HL-60 (cell line): ENCODE measurements at regions not wholly inside any gene's neighbourhood (a gene's known extent, or its start where the extent isn't known, plus 50 kb on each side); places are given as distances from the start of the nearest gene placed in this dataset.

Experiments
- DNase-seq, 2 experiments: peaks; one replicate each; pipeline ENCODE4 v3.0.0-alpha.2; 2010 to 2020; ENCODE audit warnings: low read depth in 1 of 2, low spot score in 1 of 2
- H3K27ac ChIP-seq: fragments of 250-450 bp; sonication (Bioruptor Pico); replicated peaks from 2 replicates; pipeline ENCODE4 v1.5.1; 2020; ENCODE audit warnings: mild to moderate bottlenecking, moderate library complexity
- H3K27me3 ChIP-seq: fragments of 250-450 bp; sonication (Bioruptor Pico); 2 replicates; pipeline ENCODE4 v1.5.1; 2021; ENCODE audit warnings: mild to moderate bottlenecking, moderate library complexity; ENCODE audit not compliant: insufficient read depth, poor library complexity, severe bottlenecking
- H3K4me3 ChIP-seq: replicated peaks from 2 replicates; pipeline ENCODE4 v1.5.1; 2011; ENCODE audit warnings: mild to moderate bottlenecking, control low read depth, low read length; ENCODE audit not compliant: insufficient read depth
- GABPA ChIP-seq: IDR thresholded peaks from 2 replicates; pipeline ENCODE4 v1.6.1; 2012; ENCODE audit warnings: low read depth
- POLR2AphosphoS5 ChIP-seq: IDR thresholded peaks from 2 replicates; pipeline ENCODE4 v1.6.1; 2012; ENCODE audit warnings: low read depth
- SPI1 ChIP-seq: IDR thresholded peaks from 2 replicates; pipeline ENCODE4 v1.6.1; 2012; ENCODE audit warnings: low read depth, mild to moderate bottlenecking, borderline replicate concordance
- TF ChIP-seq, protein P1 (sequence below): IDR thresholded peaks from 2 replicates; pipeline ENCODE4 v1.6.1; 2012; ENCODE audit warnings: low read depth; ENCODE audit not compliant: insufficient replicate concordance
- TF ChIP-seq, protein P2 (sequence below): IDR thresholded peaks from one replicate; pipeline ENCODE4 v1.5.1; 2011; ENCODE audit warnings: low read length, control low read depth, inconsistent platforms; ENCODE audit not compliant: insufficient read depth

DNA sequence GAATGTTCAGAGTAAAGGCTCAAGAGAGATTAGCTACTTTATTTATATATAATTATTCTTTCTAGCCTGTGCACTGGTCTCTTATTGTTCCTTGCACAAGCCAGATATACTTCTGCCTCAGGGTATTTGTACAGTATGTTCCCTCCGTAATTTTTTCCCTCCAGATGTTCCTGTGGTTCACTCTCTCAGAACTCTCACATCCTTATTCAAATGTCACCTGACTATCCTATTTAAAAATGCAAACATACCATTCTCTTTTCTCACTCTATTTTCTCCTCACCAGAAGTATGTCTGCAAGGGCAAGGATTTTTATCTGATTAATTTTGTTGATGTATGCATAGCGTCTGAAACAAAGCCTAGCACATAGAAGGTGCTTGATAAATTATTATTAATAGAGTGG is 64.0 kb upstream of the CERS6 start:
- Histone ChIP-seq H3K27me3 (no peaks in the 10 kb centered on the region), H3K27ac (no peak overlapping the region), H3K4me3 (no peak overlapping the region)
- TF ChIP-seq SPI1 = no peak
- no peak for TF ChIP-seq GABPA
- no peak for TF ChIP-seq POLR2AphosphoS5
- TF ChIP-seq, protein P1, sequence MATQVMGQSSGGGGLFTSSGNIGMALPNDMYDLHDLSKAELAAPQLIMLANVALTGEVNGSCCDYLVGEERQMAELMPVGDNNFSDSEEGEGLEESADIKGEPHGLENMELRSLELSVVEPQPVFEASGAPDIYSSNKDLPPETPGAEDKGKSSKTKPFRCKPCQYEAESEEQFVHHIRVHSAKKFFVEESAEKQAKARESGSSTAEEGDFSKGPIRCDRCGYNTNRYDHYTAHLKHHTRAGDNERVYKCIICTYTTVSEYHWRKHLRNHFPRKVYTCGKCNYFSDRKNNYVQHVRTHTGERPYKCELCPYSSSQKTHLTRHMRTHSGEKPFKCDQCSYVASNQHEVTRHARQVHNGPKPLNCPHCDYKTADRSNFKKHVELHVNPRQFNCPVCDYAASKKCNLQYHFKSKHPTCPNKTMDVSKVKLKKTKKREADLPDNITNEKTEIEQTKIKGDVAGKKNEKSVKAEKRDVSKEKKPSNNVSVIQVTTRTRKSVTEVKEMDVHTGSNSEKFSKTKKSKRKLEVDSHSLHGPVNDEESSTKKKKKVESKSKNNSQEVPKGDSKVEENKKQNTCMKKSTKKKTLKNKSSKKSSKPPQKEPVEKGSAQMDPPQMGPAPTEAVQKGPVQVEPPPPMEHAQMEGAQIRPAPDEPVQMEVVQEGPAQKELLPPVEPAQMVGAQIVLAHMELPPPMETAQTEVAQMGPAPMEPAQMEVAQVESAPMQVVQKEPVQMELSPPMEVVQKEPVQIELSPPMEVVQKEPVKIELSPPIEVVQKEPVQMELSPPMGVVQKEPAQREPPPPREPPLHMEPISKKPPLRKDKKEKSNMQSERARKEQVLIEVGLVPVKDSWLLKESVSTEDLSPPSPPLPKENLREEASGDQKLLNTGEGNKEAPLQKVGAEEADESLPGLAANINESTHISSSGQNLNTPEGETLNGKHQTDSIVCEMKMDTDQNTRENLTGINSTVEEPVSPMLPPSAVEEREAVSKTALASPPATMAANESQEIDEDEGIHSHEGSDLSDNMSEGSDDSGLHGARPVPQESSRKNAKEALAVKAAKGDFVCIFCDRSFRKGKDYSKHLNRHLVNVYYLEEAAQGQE = no peak
- TF ChIP-seq, protein P2, sequence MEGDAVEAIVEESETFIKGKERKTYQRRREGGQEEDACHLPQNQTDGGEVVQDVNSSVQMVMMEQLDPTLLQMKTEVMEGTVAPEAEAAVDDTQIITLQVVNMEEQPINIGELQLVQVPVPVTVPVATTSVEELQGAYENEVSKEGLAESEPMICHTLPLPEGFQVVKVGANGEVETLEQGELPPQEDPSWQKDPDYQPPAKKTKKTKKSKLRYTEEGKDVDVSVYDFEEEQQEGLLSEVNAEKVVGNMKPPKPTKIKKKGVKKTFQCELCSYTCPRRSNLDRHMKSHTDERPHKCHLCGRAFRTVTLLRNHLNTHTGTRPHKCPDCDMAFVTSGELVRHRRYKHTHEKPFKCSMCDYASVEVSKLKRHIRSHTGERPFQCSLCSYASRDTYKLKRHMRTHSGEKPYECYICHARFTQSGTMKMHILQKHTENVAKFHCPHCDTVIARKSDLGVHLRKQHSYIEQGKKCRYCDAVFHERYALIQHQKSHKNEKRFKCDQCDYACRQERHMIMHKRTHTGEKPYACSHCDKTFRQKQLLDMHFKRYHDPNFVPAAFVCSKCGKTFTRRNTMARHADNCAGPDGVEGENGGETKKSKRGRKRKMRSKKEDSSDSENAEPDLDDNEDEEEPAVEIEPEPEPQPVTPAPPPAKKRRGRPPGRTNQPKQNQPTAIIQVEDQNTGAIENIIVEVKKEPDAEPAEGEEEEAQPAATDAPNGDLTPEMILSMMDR = no peak
- DNase-seq = no peak

DNA sequence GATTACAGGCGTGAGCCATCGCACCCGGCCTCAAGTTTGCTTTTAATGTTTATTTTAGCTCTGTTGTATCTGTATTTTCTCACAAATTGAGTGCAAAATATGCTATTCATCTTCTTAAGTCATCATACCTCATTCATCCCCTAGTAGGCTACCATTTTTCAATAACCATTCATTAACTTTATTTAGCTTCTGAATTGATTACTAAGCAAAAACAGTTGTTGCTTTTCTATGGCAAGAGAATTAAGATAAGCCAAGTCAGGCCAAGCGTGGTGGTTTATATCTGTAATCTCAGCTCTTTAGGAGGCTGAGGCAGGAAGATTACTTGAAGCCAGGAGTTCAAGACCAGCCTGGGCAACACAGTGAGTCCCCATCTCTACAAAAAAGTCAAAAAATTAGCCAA is 63.3 kb upstream of the CERS6 start:
- no peak for DNase-seq
- TF ChIP-seq GABPA (no peak), POLR2AphosphoS5 (no peak), SPI1 (no peak)
- TF ChIP-seq, protein P1 = no peak
- TF ChIP-seq, protein P2 = no peak
- H3K27me3 ChIP-seq = no peaks in the 10 kb centered on the region
- H3K27ac ChIP-seq = no peak overlapping the region
- no peak overlapping the region for H3K4me3 ChIP-seq

DNA sequence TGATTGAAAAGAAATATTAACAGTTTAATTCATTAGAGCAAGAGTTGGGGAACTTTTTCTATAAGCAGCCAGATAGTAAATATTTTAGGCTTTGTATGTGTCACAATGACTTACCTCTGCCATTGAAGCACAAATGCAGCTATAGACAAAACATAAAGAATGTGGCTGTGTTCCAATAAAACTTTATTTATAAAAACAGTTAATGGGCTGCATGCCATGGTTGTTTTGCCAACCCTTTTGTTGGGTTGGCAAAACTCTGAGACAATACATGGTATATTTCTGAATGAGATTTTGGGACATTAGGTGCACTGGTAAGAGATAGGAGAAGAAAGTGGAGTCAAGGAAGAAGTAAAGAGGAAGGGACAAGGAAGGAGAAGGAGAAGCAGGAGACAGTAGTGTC is 61.8 kb upstream of the CERS6 start:
- DNase-seq = no peak
- Histone ChIP-seq H3K27me3 (no peaks in the 10 kb centered on the region), H3K27ac (no peak overlapping the region), H3K4me3 (no peak overlapping the region)
- TF ChIP-seq POLR2AphosphoS5 = no peak
- TF ChIP-seq, protein P1 = no peak
- TF ChIP-seq GABPA = no peak
- TF ChIP-seq, protein P2 = no peak
- no peak for TF ChIP-seq SPI1
